ENCODE measurements at regions not wholly inside any gene's neighbourhood (a gene's known extent, or its start where the extent isn't known, plus 50 kb on each side); places are given as distances from the start of the nearest gene placed in this dataset.

- no peaks in the 10 kb centered on the region for H3K4me1 ChIP-seq
- TF ChIP-seq POLR2A (IDR thresholded peaks at IDR 0.05) (no peak), CTCF (IDR thresholded peaks at IDR 0.05) (no peak), POLR2AphosphoS5 (IDR thresholded peaks at IDR 0.05; ENCODE audit: insufficient read depth in 1 of 2, low read depth in 1 of 2) (no peak)
- intact Hi-C loops (cut with DNase I): no loop called here
- H3K9me3 ChIP-seq: no peaks in the 10 kb centered on the region
- DNase-seq (ENCODE audit: extremely low spot score in 2 of 2): no peak
- no peak overlapping the region for H3K4me3 ChIP-seq
- no peaks in the 10 kb centered on the region for H3K36me3 ChIP-seq
- no peak overlapping the region for H3K27ac ChIP-seq
- no peaks in the 10 kb centered on the region for H3K27me3 ChIP-seq
Observed at GRCh38 chr5:23730023-23730422, 222.6 kb downstream of the PRDM9 start.

GRCh38 chr5:23740029-23740428, 232.6 kb downstream of the PRDM9 start:
- Histone ChIP-seq H3K36me3 (no peaks in the 10 kb centered on the region), H3K27ac (no peak overlapping the region), H3K9me3 (no peaks in the 10 kb centered on the region), H3K4me3 (no peak overlapping the region), H3K4me1 (no peaks in the 10 kb centered on the region), H3K27me3 (no peaks in the 10 kb centered on the region)
- intact Hi-C loops (cut with DNase I): no loop called here
- DNase-seq (ENCODE audit: extremely low spot score in 2 of 2): no peak
- TF ChIP-seq CTCF (IDR thresholded peaks at IDR 0.05) (no peak), POLR2AphosphoS5 (IDR thresholded peaks at IDR 0.05; ENCODE audit: insufficient read depth in 1 of 2, low read depth in 1 of 2) (no peak), POLR2A (IDR thresholded peaks at IDR 0.05) (no peak)

- Histone ChIP-seq H3K4me3 (no peak overlapping the region), H3K27me3 (no peaks in the 10 kb centered on the region), H3K4me1 (no peaks in the 10 kb centered on the region), H3K27ac (no peak overlapping the region), H3K36me3 (no peaks in the 10 kb centered on the region), H3K9me3 (no peaks in the 10 kb centered on the region)
- DNase-seq (ENCODE audit: extremely low spot score in 2 of 2): no peak
- intact Hi-C loops (cut with DNase I): no loop called here
- no peak for TF ChIP-seq CTCF (IDR thresholded peaks at IDR 0.05)
- no peak for TF ChIP-seq POLR2AphosphoS5 (IDR thresholded peaks at IDR 0.05; ENCODE audit: insufficient read depth in 1 of 2, low read depth in 1 of 2)
Observed at GRCh38 chr5:23742701-23743100, 235.3 kb downstream of the PRDM9 start.

- H3K4me3 ChIP-seq: no peak overlapping the region
- H3K27me3 ChIP-seq: no peaks in the 10 kb centered on the region
- H3K27ac ChIP-seq: no peak overlapping the region
- DNase-seq (ENCODE audit: extremely low spot score in 2 of 2): no peak
- no peak for TF ChIP-seq POLR2AphosphoS5 (IDR thresholded peaks at IDR 0.05; ENCODE audit: insufficient read depth in 1 of 2, low read depth in 1 of 2)
- TF ChIP-seq CTCF (IDR thresholded peaks at IDR 0.05): no peak
- TF ChIP-seq POLR2A (IDR thresholded peaks at IDR 0.05): no peak
- intact Hi-C loops (cut with DNase I): no loop called here
- no peaks in the 10 kb centered on the region for H3K36me3 ChIP-seq
- H3K9me3 ChIP-seq: no peaks in the 10 kb centered on the region
- H3K4me1 ChIP-seq: no peaks in the 10 kb centered on the region
Observed at GRCh38 chr5:23755906-23756305, 248.5 kb downstream of the PRDM9 start.

GRCh38 chr5:23756779-23757178, 249.4 kb downstream of the PRDM9 start:
- no peak for TF ChIP-seq POLR2AphosphoS5 (IDR thresholded peaks at IDR 0.05; ENCODE audit: insufficient read depth in 1 of 2, low read depth in 1 of 2)
- no peak for TF ChIP-seq POLR2A (IDR thresholded peaks at IDR 0.05)
- no peak for TF ChIP-seq CTCF (IDR thresholded peaks at IDR 0.05)
- DNase-seq (ENCODE audit: extremely low spot score in 2 of 2): no peak
- no peaks in the 10 kb centered on the region for H3K36me3 ChIP-seq
- H3K9me3 ChIP-seq: no peaks in the 10 kb centered on the region
- H3K27ac ChIP-seq: no peak overlapping the region
- intact Hi-C loops (cut with DNase I): no loop called here
- no peak overlapping the region for H3K4me3 ChIP-seq
- H3K27me3 ChIP-seq: no peaks in the 10 kb centered on the region
- no peaks in the 10 kb centered on the region for H3K4me1 ChIP-seq
